Testis (tissue), 2 donors: ENCODE measurements at regions not wholly inside any gene's neighbourhood (a gene's known extent, or its start where the extent isn't known, plus 50 kb on each side); places are given as distances from the start of the nearest gene placed in this dataset.

Source experiments
- POLR2A ChIP-seq: fragments of 450-650 bp; IDR thresholded peaks from one replicate; pipeline ENCODE4 v1.6.1; 2017; ENCODE audit warnings: antibody characterized with exemption, mild to moderate bottlenecking, moderate library complexity
- TF ChIP-seq, protein P1 (sequence below), 3 experiments: fragments of 450-650 bp in 2 of 3; fragments of 200-600 bp in 1 of 3; sonication (generic) in 1 of 3; IDR thresholded peaks; one replicate each; pipeline ENCODE4 v1.5.1; 2016 to 2019; ENCODE audit warnings: antibody characterized with exemption in 3 of 3, mild to moderate bottlenecking in 2 of 3, moderate library complexity in 1 of 3

DNA sequence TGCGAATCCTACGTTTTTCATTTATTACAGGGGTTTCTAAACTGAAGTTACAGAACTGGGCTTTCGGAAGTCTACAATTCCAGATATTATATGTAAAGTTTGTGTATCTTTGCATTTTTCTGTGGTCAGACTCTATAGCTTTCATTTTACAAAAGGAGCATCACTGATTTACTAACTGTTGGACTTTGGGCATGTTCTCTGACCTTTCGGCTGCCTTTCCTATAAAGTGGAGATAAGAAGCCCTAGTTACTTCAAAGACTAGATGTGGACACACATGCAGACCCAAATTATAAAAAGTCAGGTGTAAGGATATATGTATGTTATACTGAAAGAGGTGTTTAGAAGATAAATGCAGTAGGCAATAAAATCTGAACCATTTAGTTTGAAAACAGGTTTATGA, 126.6 kb upstream of the PRKCQ start:
- TF ChIP-seq, protein P1, sequence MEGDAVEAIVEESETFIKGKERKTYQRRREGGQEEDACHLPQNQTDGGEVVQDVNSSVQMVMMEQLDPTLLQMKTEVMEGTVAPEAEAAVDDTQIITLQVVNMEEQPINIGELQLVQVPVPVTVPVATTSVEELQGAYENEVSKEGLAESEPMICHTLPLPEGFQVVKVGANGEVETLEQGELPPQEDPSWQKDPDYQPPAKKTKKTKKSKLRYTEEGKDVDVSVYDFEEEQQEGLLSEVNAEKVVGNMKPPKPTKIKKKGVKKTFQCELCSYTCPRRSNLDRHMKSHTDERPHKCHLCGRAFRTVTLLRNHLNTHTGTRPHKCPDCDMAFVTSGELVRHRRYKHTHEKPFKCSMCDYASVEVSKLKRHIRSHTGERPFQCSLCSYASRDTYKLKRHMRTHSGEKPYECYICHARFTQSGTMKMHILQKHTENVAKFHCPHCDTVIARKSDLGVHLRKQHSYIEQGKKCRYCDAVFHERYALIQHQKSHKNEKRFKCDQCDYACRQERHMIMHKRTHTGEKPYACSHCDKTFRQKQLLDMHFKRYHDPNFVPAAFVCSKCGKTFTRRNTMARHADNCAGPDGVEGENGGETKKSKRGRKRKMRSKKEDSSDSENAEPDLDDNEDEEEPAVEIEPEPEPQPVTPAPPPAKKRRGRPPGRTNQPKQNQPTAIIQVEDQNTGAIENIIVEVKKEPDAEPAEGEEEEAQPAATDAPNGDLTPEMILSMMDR (IDR thresholded peaks at IDR 0.05) = no peak
- no peak for TF ChIP-seq POLR2A
